Sigmoid colon (tissue), 6 donors: ENCODE measurements at regions not wholly inside any gene's neighbourhood (a gene's known extent, or its start where the extent isn't known, plus 50 kb on each side); places are given as distances from the start of the nearest gene placed in this dataset.

Source experiments
- DNase-seq: peaks from one replicate; pipeline ENCODE4 v3.0.0-alpha.2; 2019
- H3K27ac ChIP-seq, 4 donors: fragments of 200-600 bp; sonication (generic); one replicate each; pipeline ENCODE4 v1.5.1; 2016 to 2019; ENCODE audit warnings: mild to moderate bottlenecking in 1 of 4
- H3K27me3 ChIP-seq, 3 donors: fragments of 200-600 bp; sonication (generic); one replicate each; pipeline ENCODE4 v1.5.1; 2019; ENCODE audit warnings: mild to moderate bottlenecking in 1 of 3
- H3K36me3 ChIP-seq, 4 donors: fragments of 200-600 bp; sonication (generic); one replicate each; pipeline ENCODE4 v1.5.1; 2016 to 2019
- H3K4me1 ChIP-seq, 4 donors: fragments of 200-600 bp; sonication (generic); one replicate each; pipeline ENCODE4 v1.5.1; 2017 to 2019
- H3K4me3 ChIP-seq, 4 donors: fragments of 200-600 bp; sonication (generic); one replicate each; pipeline ENCODE4 v1.5.1; 2017 to 2019; ENCODE audit warnings: mild to moderate bottlenecking in 2 of 4, moderate library complexity in 1 of 4
- H3K9me3 ChIP-seq, 4 donors: fragments of 200-600 bp in 3 of 4; sonication (generic) in 3 of 4; one replicate each; pipeline versions ENCODE4 v1.5.1 to v1.6.1; 2013 to 2019
- CTCF ChIP-seq, 4 experiments: fragments of 450-650 bp in 3 of 4; fragments of 200-600 bp in 1 of 4; IDR thresholded peaks; one replicate each; pipeline ENCODE4 v1.5.1; 2016 to 2019; ENCODE audit warnings: antibody characterized with exemption in 4 of 4, mild to moderate bottlenecking in 3 of 4, moderate library complexity in 2 of 4
- EP300 ChIP-seq, 4 donors: sonication (generic); formaldehyde crosslinking; IDR thresholded peaks; one replicate each; pipeline ENCODE4 v1.6.1; 2017; ENCODE audit warnings: antibody characterized with exemption in 4 of 4
- POLR2A ChIP-seq, 2 donors: fragments of 450-650 bp; IDR thresholded peaks; one replicate each; pipeline ENCODE4 v1.6.1; 2016; ENCODE audit warnings: antibody characterized with exemption in 2 of 2, mild to moderate bottlenecking in 2 of 2, moderate library complexity in 2 of 2
- POLR2AphosphoS5 ChIP-seq, 4 donors: sonication (generic); formaldehyde crosslinking; IDR thresholded peaks; one replicate each; pipeline ENCODE4 v1.6.1; 2017; ENCODE audit warnings: antibody characterized with exemption in 4 of 4
- WGBS, 2 donors: extraction: QIAGEN DNeasy Blood & Tissue Kit; methylation state at CpG; one replicate each; pipeline ENCODE4 v1.1.7; 2013; 5-methylcytosine and 5-hydroxymethylcytosine counted together
- intact Hi-C: fragments of 100-400 bp; cut with DNase I; formaldehyde crosslinking; loops from one replicate; pipeline ENCODE4 v1.15.1; 2023
- donor health status: healthy with polysubstance abuse.
- donor health status: healthy.

DNA sequence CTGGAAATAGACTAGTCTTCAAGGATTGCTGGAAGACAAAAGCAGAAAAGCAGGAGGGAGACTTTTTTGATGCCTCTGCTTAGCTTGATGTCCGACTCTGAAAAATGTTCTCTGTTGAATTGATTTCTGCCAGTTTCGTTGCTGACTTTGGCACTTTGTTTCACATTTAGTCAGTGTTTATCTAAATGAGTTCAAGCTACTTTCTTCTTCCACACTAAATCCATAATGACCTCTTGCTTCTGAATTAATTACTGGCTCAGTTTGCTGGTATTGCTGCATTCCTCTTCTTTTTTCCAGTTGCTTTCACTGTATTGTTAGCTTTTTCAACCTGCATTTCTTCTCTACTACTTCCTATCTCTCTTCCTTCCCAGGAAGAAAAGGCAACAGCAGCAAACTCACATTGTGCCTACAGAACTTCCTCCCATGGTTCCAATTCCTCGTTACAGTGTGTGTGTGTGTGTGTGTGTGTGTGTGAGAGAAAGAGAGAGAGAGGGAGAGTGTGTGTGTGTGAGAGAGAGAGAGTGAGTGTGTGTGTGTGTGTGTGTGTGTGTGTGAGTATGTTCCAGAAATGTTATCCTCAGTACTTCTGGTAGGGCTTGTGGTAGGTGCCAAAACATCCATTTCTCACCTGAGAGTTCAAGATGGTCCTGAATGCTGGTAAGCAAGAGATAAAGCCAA, 234.8 kb downstream of the CSNK1G3 start:
- Histone ChIP-seq H3K4me3 (no peak overlapping the region), H3K4me1 (no peaks in the 10 kb centered on the region), H3K36me3 (no peaks in the 10 kb centered on the region), H3K27ac (no peak overlapping the region), H3K9me3 (no peaks in the 10 kb centered on the region), H3K27me3 (no peaks in the 10 kb centered on the region)
- no peak for DNase-seq
- intact Hi-C loops: no loop called here
- TF ChIP-seq POLR2A (IDR thresholded peaks at IDR 0.05): no peak
- TF ChIP-seq CTCF (IDR thresholded peaks at IDR 0.05): no peak
- no peak for TF ChIP-seq EP300 (IDR thresholded peaks at IDR 0.05)
- TF ChIP-seq POLR2AphosphoS5 (IDR thresholded peaks at IDR 0.05): no peak
- 71 to 72% methylated on average over 3 of the region's 3 CpGs for WGBS, 2 donors

DNA sequence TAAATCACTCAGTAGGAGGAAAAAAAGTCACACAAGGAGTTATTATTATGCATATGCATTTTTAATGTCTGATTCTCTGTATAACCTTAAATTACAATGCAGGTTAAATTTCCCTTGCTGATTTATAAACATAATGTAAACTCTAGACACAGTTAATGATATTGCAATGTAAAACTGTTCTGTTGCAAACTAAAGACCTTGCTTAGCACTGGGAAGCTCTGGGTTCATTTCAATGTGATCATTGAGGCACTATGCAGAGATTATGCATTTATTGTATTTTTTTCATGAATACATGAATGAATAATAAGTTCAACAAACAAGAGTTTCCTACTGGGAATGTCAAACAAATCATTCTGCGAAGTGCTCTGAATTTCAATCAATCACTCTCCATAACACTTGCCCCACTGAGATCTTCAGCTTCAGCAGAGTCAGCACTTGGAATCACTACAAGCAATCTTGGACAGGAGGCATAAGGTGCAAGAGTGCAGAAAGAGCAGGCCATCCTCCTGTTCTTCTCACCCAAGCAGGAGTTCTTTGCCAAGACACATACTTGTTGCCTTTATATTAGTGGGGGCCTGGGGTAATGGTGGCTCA, 232.1 kb downstream of the CSNK1G3 start:
- TF ChIP-seq CTCF (IDR thresholded peaks at IDR 0.05) (no peak), POLR2AphosphoS5 (IDR thresholded peaks at IDR 0.05) (no peak), EP300 (IDR thresholded peaks at IDR 0.05) (no peak), POLR2A (IDR thresholded peaks at IDR 0.05) (no peak)
- H3K36me3 ChIP-seq: no peaks in the 10 kb centered on the region
- H3K27ac ChIP-seq: no peak overlapping the region
- DNase-seq: no peak
- intact Hi-C loops: no loop called here
- H3K27me3 ChIP-seq: no peaks in the 10 kb centered on the region
- H3K9me3 ChIP-seq: no peaks in the 10 kb centered on the region
- 88 to 98% methylated on average over 1 of the region's 1 CpG for WGBS, 2 donors
- H3K4me1 ChIP-seq: no peaks in the 10 kb centered on the region
- H3K4me3 ChIP-seq: no peak overlapping the region

GRCh38 chr5:123735384-123735783, 223.4 kb downstream of the CSNK1G3 start:
- Histone ChIP-seq H3K4me3 (no peak overlapping the region), H3K36me3 (no peaks in the 10 kb centered on the region), H3K9me3 (peaks cover 0 to 6% (median 5%) of the 10 kb centered on the region in 4 donors), H3K4me1 (no peaks in the 10 kb centered on the region), H3K27ac (no peak overlapping the region), H3K27me3 (no peaks in the 10 kb centered on the region)
- 75 to 82% methylated on average over 1 of the region's 1 CpG for WGBS, 2 donors
- intact Hi-C loops: no loop called here
- no peak for TF ChIP-seq CTCF (IDR thresholded peaks at IDR 0.05)
- TF ChIP-seq EP300 (IDR thresholded peaks at IDR 0.05): no peak
- TF ChIP-seq POLR2AphosphoS5 (IDR thresholded peaks at IDR 0.05): no peak
- TF ChIP-seq POLR2A (IDR thresholded peaks at IDR 0.05): no peak
- no peak for DNase-seq

DNA sequence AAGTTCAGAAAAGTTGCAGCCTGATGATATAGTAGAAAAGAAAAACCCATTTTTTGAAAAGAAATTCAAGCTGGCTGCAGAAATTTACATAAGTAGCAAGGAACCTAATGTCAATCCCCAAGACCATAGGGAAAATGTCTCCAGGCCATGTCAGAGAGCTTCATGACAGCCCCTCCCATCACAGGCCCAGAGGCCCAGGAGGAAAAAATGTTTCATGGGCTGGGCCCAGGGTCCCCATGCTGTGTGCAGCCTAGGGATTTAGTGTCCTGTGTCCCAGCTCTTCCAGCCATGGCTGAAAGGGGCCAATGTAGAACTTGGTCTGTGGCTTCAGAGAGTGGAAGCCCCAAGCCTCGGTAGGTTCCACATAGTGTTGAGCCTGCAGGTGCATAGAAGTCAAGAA, 220.3 kb downstream of the CSNK1G3 start:
- Histone ChIP-seq H3K4me1 (no peaks in the 10 kb centered on the region), H3K9me3 (peaks cover 0 to 6% (median 5%) of the 10 kb centered on the region in 4 donors), H3K27me3 (no peaks in the 10 kb centered on the region), H3K27ac (no peak overlapping the region), H3K4me3 (no peak overlapping the region), H3K36me3 (no peaks in the 10 kb centered on the region)
- DNase-seq: no peak
- WGBS, 2 donors: 94% methylated on average over 1 of the region's 1 CpG
- TF ChIP-seq CTCF (IDR thresholded peaks at IDR 0.05) (no peak), EP300 (IDR thresholded peaks at IDR 0.05) (no peak), POLR2A (IDR thresholded peaks at IDR 0.05) (no peak), POLR2AphosphoS5 (IDR thresholded peaks at IDR 0.05) (no peak)
- intact Hi-C loops: no loop called here
